HG02763 (cell line): ENCODE measurements at regions not wholly inside any gene's neighbourhood (a gene's known extent, or its start where the extent isn't known, plus 50 kb on each side); places are given as distances from the start of the nearest gene placed in this dataset.
"Not testable (repeated sequence)": the region's sequence is repeated elsewhere in the genome, so short reads cannot be mapped to it uniquely, and the experiment has no call there.

Experiments used
- ATAC-seq: cut with Tn5 transposase; IDR thresholded peaks from one replicate; pipeline ENCODE4 v1.9.1; 2021; ENCODE audit warnings: mild to moderate bottlenecking, moderate library complexity; ENCODE audit not compliant: unreplicated experiment

GRCh38 chr1:221602830-221603229 is 139.1 kb downstream of the DUSP10 start:
- ATAC-seq = no peak

DNA sequence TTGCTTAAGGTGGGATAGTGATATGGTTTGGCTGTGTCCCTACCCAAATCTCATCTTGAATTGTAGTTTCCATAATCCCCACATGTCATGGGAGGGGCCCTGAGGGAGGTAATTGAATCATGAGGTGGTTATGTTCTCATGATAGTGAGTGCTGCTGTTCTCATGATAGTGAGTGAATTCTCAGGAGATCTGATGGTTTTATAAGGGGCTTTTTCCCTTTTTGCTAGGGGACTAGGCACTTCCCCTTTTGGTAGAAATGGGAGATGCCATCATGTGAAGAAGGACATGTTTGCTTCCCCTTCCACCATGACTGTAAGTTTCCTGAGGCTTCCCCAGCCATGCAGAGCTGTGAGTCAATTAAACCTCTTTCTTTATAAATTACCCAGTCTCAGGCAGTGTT is 137.5 kb downstream of the DUSP10 start:
- not testable (repeated sequence) for ATAC-seq

DNA sequence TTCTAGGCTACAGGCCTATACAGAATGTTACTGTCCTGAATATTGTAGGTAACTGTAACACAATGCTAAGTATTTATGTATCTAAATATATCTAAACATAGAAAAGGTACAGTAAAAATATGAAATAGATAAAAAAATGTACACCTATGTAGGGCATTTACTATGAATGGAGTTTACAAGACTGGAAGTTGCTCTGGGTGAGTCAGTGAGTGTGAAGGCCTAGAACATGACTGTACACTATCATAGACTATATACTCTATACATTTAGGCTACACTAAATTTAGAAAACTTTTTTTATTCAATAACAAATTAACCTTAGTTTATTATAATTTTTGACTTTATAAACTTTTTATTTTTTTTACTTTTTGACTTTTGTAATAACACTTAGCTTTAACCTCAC is 136.9 kb downstream of the DUSP10 start:
- ATAC-seq = no peak

- ATAC-seq = no peak
Measured at GRCh38 chr1:221605569-221605968, 136.3 kb downstream of the DUSP10 start.

- ATAC-seq = no peak
Measured at GRCh38 chr1:221606256-221606655, 135.6 kb downstream of the DUSP10 start.

- no peak for ATAC-seq
Measured at GRCh38 chr1:221608835-221609320, 133.0 kb downstream of the DUSP10 start.

DNA sequence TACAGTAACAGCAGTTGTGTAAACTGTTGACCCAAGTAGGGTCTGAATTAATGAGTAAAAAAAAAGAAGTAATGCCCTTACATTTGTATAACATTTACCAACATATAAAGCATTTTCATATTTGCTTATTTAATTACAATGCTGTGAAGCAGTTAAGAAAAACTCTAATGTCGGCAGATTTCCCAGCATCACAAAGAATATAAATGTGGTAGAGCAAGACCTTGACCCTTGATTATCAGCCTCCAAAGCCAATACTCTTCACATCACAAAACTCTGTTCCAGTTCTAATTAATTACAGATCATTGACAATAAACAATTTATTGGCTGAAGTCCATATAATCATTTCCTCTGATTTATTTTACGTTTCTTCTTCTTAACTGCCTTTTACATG is 130.2 kb downstream of the DUSP10 start:
- no peak for ATAC-seq

- ATAC-seq = no peak
Measured at GRCh38 chr1:221612047-221612777, 129.7 kb downstream of the DUSP10 start.

DNA sequence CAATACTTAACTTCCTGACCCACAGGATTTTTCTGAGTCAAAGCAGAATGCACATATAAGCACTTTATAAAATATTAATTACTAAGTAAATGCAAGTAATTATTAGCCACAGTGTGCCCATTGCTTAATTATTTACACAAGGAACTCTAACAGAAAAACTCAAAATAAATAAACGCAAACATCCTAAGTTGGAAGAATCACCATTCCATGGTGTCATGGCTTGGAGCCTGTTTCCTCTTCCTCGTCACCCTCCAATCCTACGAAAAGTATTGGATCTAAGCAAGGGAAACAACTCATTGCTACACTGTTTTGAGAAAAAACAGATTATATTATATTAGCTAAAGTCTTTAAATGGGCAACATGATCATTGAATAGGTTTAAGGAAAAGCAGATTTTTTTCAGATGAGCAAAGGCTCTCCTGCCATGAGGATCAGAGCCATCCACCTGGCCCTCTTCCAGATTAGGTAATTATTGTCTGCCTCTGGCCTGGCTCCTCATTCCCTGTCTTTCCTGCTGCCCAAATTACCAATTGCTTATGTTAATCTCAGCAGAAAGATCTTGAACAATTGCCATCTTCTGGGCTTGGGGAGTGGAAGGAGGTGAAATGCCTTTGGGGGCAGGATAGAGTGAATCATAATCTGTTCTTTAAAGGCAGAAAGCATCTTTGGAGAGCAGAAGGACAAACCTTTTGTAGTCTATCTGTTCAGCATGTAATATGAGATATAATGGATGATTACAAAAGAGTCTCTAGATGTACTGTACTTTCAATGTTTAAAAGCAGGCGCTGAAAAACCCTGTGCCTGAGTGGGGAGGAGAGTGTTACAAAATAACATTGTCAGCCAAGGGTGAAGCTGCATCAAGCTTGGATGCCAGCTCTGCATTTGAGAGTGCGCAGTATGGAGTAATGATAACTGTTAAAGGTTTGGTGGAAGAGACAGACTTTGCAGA is 121.2 kb downstream of the DUSP10 start:
- no peak for ATAC-seq

DNA sequence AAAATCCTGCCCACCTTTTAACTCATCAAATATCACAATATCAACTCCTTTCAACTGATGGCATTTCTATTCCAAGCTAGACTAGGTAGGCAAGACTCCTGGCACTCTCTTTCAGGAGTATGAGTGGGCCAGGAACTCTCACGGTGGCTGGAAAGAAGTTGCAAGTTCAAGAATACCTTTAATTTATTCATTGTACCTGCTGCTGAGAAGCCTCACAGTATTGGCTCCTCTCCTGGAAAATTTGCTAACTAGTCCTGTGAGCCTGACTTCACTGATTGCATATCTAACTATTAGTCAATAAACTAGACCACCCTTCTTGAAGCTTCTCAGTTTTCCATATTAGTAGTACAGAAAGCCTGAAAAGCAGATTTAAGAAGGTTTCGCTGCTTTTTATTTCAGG is 120.2 kb downstream of the DUSP10 start:
- ATAC-seq = no peak

- no peak for ATAC-seq
Measured at GRCh38 chr1:221622389-221622788, 119.5 kb downstream of the DUSP10 start.

DNA sequence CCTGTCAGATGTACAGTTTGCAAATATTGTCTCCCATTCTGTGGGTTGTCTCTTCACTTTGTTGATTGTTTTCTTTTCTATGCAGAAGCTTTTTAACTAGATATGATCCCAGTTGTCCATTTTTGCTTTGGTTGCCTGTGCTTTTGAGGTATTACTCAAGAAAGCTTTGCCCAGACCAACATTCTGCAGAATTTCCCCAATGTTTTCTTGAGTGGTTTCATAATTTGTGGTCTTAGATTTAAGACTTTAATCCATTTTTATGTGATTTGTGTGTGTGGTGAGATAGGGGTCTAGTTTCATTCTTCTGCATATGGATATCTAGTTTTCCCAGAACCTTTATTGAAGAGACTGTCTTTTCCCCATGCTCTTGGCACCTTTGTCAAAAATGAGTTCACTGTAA is 116.9 kb downstream of the DUSP10 start:
- no peak for ATAC-seq

GRCh38 chr1:221626041-221626440 is 115.8 kb downstream of the DUSP10 start:
- no peak for ATAC-seq

DNA sequence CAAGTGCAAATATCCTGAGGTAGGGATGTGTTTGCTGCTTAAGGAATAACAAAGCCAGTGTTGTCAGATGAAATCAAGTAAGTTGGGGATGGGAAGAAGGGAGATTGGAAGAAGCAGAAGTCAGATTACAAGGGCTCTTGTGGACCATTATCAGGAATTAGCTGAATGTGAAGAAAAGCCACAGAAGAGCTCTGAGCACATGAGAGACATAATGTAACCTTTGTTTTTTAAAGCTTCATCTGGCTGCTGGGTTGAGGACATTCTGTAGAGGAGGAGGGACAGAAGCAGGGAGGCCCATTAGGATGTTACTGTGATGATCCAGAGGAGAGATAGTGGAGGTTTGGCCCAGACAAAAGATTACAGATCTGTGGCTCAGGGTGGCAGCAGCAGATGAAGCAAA is 111.7 kb downstream of the DUSP10 start:
- no peak for ATAC-seq

DNA sequence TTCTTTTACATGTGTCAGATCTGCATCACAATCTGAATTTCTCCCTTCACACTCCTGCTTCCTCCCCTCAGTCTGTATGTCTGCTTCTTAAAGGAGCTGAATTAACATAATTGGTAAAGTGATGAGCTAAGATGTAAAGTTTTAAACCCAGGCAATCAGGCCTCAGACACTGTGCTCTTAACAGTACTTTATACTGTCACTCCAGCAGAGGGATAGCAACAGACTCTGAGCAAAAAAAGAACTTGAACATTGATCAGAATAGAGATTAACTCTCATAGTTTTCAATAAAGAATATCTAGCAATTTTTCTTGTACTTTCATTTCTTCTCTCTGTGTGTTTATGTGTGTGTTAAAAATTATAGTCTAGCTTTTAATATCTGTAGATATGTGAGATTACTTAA is 110.3 kb downstream of the DUSP10 start:
- ATAC-seq = no peak

GRCh38 chr1:221632072-221632471 is 109.8 kb downstream of the DUSP10 start:
- ATAC-seq = no peak

DNA sequence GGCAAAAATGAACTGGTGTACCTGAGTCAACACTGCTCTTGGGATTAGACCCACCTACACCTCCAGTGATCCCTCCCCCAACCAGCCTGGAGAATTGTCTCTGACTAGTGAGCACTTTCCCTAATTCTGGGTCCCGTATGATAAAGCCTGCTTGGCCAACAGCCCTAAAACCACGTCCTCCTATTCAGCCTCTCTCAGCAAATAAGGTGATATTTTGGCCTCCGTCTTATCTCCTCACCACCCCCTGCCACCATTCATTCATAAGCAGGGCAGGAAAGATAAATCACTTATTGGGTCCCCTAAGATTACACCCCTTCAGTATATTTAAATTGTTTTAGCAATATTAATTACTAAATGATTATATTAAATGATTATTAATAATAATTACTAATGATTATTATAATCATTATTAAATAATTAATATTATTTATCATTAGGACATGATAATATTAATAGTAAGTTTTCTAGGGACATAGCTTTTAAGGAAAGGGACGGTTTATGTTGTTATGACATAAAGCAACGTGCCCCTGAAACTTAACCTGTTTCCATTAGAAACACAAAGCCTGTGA is 108.0 kb downstream of the DUSP10 start:
- ATAC-seq = no peak

DNA sequence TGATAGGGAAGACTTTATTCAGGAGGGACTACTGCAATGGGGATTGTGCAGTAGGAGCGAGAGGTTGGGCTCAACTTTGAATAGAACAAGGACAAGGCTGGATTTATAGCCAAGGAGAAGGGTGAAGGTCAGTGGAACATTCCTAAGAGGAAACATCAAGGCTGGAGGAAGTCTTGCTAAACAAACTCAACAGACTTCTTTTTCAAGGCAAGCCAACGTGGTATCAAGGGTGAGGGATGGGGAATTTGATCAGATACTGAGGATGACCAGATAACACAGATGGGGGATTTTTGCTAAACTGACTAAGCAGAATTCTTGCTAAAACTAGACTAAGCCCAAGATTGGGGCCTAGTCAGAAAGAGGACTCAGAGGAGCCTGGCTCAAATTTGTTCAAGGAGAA is 107.3 kb downstream of the DUSP10 start:
- no peak for ATAC-seq

DNA sequence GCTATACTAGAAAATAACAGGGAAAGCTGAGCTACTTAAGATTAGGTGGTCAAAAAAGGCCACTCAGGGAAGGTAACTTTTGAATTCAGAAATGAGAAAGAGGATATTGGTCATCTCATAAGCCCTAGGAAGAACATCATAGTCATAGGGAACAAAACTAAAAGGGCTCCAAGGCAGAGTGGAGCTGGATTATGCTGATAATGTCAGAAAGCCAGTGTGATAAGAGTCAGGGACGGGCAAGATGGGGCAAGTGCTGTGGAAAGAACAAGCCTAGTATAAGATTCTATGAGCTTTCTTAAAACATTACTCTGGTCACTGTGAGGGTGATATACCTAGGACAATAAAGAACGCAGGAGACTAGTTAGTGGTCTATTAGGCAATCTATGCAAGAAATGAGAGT is 106.6 kb downstream of the DUSP10 start:
- ATAC-seq = no peak

DNA sequence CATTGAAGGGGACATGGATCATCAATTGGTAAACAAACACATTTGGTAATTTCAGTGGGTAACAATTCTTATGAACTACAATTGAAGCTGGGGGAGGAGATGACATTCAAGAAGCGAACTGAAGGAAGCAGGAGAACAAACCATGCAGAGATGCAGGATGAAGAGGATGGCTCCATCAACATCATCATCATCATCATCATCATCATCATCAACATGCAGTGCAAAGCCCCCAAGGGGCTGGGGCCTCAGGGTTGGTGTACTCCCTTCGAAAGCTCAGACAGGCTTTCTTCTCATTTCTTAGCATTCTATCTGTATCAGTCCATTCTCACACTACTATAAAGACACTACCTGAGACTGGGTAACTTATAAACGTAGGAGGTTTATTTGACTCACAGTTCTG is 105.8 kb downstream of the DUSP10 start:
- no peak for ATAC-seq

DNA sequence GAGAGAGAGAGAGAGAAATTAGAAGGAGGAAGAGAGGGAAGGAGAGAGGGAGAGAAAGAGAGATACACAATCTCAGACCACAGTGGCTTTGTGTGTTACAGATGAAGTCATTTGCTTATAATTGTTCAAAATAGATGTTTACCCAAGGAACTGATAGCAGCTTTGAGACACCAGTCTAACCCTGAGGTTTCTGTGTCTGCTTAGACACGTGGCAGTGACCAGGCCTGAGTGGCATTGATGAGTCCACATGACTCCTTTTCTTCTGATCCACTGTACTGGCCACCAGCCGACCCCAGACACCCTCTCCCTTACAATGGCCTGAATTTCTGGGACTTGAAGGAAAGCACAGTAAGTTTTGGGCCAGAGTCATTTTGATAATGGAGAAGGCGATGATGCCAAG is 104.9 kb downstream of the DUSP10 start:
- no peak for ATAC-seq

DNA sequence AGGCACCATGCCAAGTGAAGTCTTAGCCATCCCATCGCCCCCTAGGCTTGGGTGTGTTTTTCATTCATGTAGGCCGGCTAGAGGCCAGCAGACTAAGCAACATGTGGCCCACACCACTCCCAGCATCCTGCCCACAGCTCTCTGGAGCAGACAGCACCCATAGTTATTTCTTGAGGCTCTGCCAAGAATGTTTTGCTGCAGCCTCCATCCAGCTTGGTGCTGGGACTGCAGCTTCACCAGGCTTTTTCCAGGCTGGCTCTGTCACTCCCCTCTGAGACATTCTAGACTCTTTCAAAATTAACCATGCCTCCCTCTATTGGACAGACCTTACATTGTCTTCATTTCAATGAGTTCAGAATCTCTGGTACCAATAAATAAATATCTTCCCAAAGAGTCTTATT is 104.2 kb downstream of the DUSP10 start:
- ATAC-seq = no peak
